ENCODE measurements at regions not wholly inside any gene's neighbourhood (a gene's known extent, or its start where the extent isn't known, plus 50 kb on each side); places are given as distances from the start of the nearest gene placed in this dataset.
A peak's percentile ranks its signal among the peaks of the same experiment; 100 is the strongest.
"Not testable (repeated sequence)": the region's sequence is repeated elsewhere in the genome, so short reads cannot be mapped to it uniquely, and the experiment has no call there.

- DNase-seq: no peak
Measured at GRCh38 chr3:170814822-170815221, 55.2 kb downstream of the RPL22L1 start.

- DNase-seq: no peak
Measured at GRCh38 chr3:170813266-170813665, 56.7 kb downstream of the RPL22L1 start.

- DNase-seq: peak; percentile 55 to 57
Measured at GRCh38 chr3:170811928-170812591, 57.9 kb downstream of the RPL22L1 start.

- no peak for DNase-seq
Measured at GRCh38 chr3:170811515-170811914, 58.5 kb downstream of the RPL22L1 start.

GRCh38 chr3:170809975-170810357, 60.0 kb downstream of the RPL22L1 start:
- no peak for DNase-seq

GRCh38 chr3:170809007-170809974, 60.7 kb downstream of the RPL22L1 start:
- DNase-seq: no peak

GRCh38 chr3:170808041-170808440, 62.0 kb downstream of the RPL22L1 start:
- no peak for DNase-seq

GRCh38 chr3:170806676-170807075, 63.3 kb downstream of the RPL22L1 start:
- no peak for DNase-seq

- no peak for DNase-seq
Measured at GRCh38 chr3:170806141-170806540, 63.9 kb downstream of the RPL22L1 start.

GRCh38 chr3:170805296-170805695, 64.7 kb downstream of the RPL22L1 start:
- DNase-seq: not testable (repeated sequence)

GRCh38 chr3:170804634-170805033, 65.4 kb downstream of the RPL22L1 start:
- not testable (repeated sequence) for DNase-seq

GRCh38 chr3:170804078-170804477, 65.9 kb downstream of the RPL22L1 start:
- DNase-seq: no peak

GRCh38 chr3:170802164-170803151, 67.5 kb downstream of the RPL22L1 start:
- DNase-seq: no peak

- no peak for DNase-seq
Measured at GRCh38 chr3:170801597-170801996, 68.4 kb downstream of the RPL22L1 start.

GRCh38 chr3:170800275-170800674, 69.7 kb downstream of the RPL22L1 start:
- not testable (repeated sequence) for DNase-seq

- DNase-seq: no peak
Measured at GRCh38 chr3:170799009-170799408, 71.0 kb downstream of the RPL22L1 start.

GRCh38 chr3:170797685-170798084, 72.3 kb downstream of the RPL22L1 start:
- DNase-seq: no peak

- no peak for DNase-seq
Measured at GRCh38 chr3:170792471-170792870, 77.5 kb downstream of the RPL22L1 start.

GRCh38 chr3:170790647-170791046, 79.3 kb downstream of the RPL22L1 start:
- no peak for DNase-seq

- DNase-seq: no peak
Measured at GRCh38 chr3:170787464-170787863, 82.5 kb downstream of the RPL22L1 start.

GRCh38 chr3:170785454-170785853, 84.5 kb downstream of the RPL22L1 start:
- no peak for DNase-seq

- DNase-seq: no peak
Measured at GRCh38 chr3:170784406-170784805, 85.6 kb downstream of the RPL22L1 start.

- DNase-seq: no peak
Measured at GRCh38 chr3:170780955-170781354, 89.0 kb downstream of the RPL22L1 start.

Data from stimulated activated CD4-positive, alpha-beta T cell treated with anti-CD3 and anti-CD28 coated beads, Interleukin-2, amount 100 ng/mL, for 48 hours (primary cell).